Natural killer cell (primary cell): ENCODE measurements at regions not wholly inside any gene's neighbourhood (a gene's known extent, or its start where the extent isn't known, plus 50 kb on each side); places are given as distances from the start of the nearest gene placed in this dataset.

Experiments used
- ATAC-seq, 3 donors: fragments of 150-1000 bp in 2 of 3; fragments of 200-7000 bp in 1 of 3; cut with Tn5 transposase; 1 replicate in 1 of 3; 2 replicates in 2 of 3; pipeline ENCODE4 v1.10.0; 2021; ENCODE audit warnings: mild to moderate bottlenecking in 2 of 3, moderate library complexity in 2 of 3
- DNase-seq, 2 donors: peaks; one replicate each; pipeline versions ENCODE4 v3.0.0 to v3.0.0-alpha.2; 2013 to 2021; ENCODE audit warnings: mixed read lengths in 1 of 2
- H3K27ac ChIP-seq: one replicate; pipeline ENCODE4 v1.5.1; 2013; ENCODE audit warnings: mild to moderate bottlenecking, low read length
- H3K27me3 ChIP-seq: one replicate; pipeline ENCODE4 v1.6.1; 2013; ENCODE audit warnings: low read length; ENCODE audit not compliant: control insufficient read depth, insufficient read depth
- H3K36me3 ChIP-seq: one replicate; pipeline ENCODE4 v1.6.1; 2013; ENCODE audit warnings: low read length; ENCODE audit not compliant: control insufficient read depth, insufficient read depth
- H3K4me1 ChIP-seq: one replicate; pipeline ENCODE4 v1.6.1; 2013; ENCODE audit warnings: low read length; ENCODE audit not compliant: control insufficient read depth, insufficient read depth
- H3K4me3 ChIP-seq: one replicate; pipeline ENCODE4 v1.5.1; 2013; ENCODE audit warnings: low read length
- H3K9me3 ChIP-seq: one replicate; pipeline ENCODE4 v1.6.1; 2013; ENCODE audit warnings: low read length; ENCODE audit not compliant: control insufficient read depth, insufficient read depth
- H3K27ac Mint-ChIP-seq, 2 donors: one replicate each; pipeline ENCODE4 v1.8.0; 2022; ENCODE audit warnings: mild to moderate bottlenecking in 2 of 2, mixed read lengths in 2 of 2, moderate library complexity in 1 of 2
- H3K27me3 Mint-ChIP-seq, 2 donors: one replicate each; pipeline ENCODE4 v1.8.0; 2022; ENCODE audit warnings: low read depth in 2 of 2, mixed read lengths in 2 of 2
- H3K36me3 Mint-ChIP-seq: one replicate; pipeline ENCODE4 v1.8.0; 2022; ENCODE audit warnings: mixed read lengths
- H3K4me1 Mint-ChIP-seq, 2 donors: one replicate each; pipeline ENCODE4 v1.8.0; 2022; ENCODE audit warnings: mixed read lengths in 2 of 2
- H3K4me3 Mint-ChIP-seq: one replicate; pipeline ENCODE4 v1.8.0; 2022; ENCODE audit warnings: mild to moderate bottlenecking, moderate library complexity, mixed read lengths
- H3K9me3 Mint-ChIP-seq, 2 donors: one replicate each; pipeline ENCODE4 v1.8.0; 2022; ENCODE audit warnings: mixed read lengths in 2 of 2
- WGBS: methylation state at CpG from one replicate; pipeline ENCODE4 v1.1.7; 2013; ENCODE audit warnings: missing lambda C conversion rate; ENCODE audit not compliant: insufficient coverage; 5-methylcytosine and 5-hydroxymethylcytosine counted together
- intact Hi-C: fragments of 100-400 bp; cut with micrococcal nuclease; formaldehyde crosslinking; loops from one replicate; pipeline ENCODE4 v1.14.2; 2022
- TF ChIP-seq, protein P1 (sequence below): fragments of 200-600 bp; IDR thresholded peaks from one replicate; pipeline ENCODE4 v1.8.0; 2022; ENCODE audit warnings: antibody characterized with exemption

DNA sequence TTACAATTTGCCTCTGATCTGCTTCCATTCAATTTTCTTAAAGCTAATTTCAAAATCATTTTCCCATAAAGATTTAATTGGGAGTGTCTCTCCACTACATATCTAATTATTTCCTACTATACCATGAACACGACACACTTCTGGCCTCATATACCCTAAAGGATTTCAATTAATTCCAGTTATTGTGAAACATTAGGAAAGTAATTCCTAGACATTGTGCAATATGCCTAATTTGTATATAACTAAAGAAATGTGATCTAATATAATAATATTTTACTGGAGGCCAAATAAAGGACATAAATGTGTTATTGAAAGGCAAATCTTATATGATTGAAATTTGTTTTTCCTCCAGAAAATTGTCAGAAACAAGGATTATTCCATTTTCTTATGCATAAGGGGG lies 727.2 kb upstream of the ADGRL2 start:
- H3K4me1 Mint-ChIP-seq, result no peaks in the 10 kb centered on the region
- H3K4me3 Mint-ChIP-seq, result no peak overlapping the region
- no peaks in the 10 kb centered on the region for H3K27me3 Mint-ChIP-seq
- TF ChIP-seq, protein P1, sequence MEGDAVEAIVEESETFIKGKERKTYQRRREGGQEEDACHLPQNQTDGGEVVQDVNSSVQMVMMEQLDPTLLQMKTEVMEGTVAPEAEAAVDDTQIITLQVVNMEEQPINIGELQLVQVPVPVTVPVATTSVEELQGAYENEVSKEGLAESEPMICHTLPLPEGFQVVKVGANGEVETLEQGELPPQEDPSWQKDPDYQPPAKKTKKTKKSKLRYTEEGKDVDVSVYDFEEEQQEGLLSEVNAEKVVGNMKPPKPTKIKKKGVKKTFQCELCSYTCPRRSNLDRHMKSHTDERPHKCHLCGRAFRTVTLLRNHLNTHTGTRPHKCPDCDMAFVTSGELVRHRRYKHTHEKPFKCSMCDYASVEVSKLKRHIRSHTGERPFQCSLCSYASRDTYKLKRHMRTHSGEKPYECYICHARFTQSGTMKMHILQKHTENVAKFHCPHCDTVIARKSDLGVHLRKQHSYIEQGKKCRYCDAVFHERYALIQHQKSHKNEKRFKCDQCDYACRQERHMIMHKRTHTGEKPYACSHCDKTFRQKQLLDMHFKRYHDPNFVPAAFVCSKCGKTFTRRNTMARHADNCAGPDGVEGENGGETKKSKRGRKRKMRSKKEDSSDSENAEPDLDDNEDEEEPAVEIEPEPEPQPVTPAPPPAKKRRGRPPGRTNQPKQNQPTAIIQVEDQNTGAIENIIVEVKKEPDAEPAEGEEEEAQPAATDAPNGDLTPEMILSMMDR, result no peak
- intact Hi-C loops, result no loop called here
- DNase-seq, result no peak
- H3K9me3 Mint-ChIP-seq, result peaks cover 16 to 22% of the 10 kb centered on the region in 2 donors
- Histone ChIP-seq H3K9me3 (no peaks in the 10 kb centered on the region), H3K27me3 (no peaks in the 10 kb centered on the region), H3K36me3 (no peaks in the 10 kb centered on the region), H3K4me1 (no peaks in the 10 kb centered on the region), H3K27ac (no peak overlapping the region), H3K4me3 (no peak overlapping the region)
- no peak for ATAC-seq
- WGBS, result no CpG with 5 or more reads among the region's 1 CpG
- peaks cover 7% of the 10 kb centered on the region for H3K36me3 Mint-ChIP-seq
- no peak overlapping the region for H3K27ac Mint-ChIP-seq

DNA sequence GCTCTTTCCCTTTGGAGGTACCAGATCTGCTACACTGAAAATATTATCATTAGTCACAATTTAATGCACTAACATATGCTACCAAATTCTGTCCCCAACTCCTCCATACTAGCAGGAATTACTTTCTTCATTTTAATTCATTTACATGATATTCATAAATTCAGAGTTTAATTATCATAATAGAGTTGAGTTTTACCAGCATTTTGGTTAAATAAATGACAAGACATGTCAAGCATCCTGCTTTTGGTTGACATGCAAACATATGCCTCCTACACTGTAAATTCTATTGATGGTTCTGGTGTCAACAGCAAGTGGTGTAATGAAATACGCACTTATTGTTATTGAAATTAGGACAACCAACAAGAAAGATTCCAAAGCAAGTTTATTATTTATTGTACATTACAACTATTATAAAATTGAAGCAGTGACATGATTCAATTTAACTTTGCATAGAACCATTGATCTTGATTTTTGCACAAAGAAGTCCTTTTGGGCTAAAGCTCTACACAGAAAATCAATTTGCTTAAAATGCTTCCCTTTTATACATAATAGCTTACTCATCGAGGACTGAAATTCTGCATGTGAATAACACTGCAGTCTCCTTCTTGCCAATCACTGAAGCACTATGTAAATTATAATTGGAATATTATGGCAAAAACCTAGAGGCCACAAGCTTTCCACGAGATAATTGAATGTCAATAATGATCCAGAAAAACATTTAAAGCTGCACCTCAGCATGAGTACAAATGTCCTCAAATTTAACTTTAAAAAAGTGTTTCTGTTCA lies 728.6 kb upstream of the ADGRL2 start:
- Histone ChIP-seq H3K9me3 (no peaks in the 10 kb centered on the region), H3K27me3 (no peaks in the 10 kb centered on the region), H3K4me3 (no peak overlapping the region), H3K27ac (no peak overlapping the region), H3K36me3 (no peaks in the 10 kb centered on the region), H3K4me1 (no peaks in the 10 kb centered on the region)
- Mint-ChIP-seq H3K4me3 (no peak overlapping the region), H3K27me3 (no peaks in the 10 kb centered on the region), H3K9me3 (peaks cover 20 to 24% of the 10 kb centered on the region in 2 donors), H3K27ac (no peak overlapping the region), H3K36me3 (peaks cover 7% of the 10 kb centered on the region), H3K4me1 (no peaks in the 10 kb centered on the region)
- WGBS, result 89% methylated on average over 1 of the region's 3 CpGs
- intact Hi-C loops, result no loop called here
- ATAC-seq, result no peak
- TF ChIP-seq, protein P1, result no peak
- DNase-seq, result no peak

DNA sequence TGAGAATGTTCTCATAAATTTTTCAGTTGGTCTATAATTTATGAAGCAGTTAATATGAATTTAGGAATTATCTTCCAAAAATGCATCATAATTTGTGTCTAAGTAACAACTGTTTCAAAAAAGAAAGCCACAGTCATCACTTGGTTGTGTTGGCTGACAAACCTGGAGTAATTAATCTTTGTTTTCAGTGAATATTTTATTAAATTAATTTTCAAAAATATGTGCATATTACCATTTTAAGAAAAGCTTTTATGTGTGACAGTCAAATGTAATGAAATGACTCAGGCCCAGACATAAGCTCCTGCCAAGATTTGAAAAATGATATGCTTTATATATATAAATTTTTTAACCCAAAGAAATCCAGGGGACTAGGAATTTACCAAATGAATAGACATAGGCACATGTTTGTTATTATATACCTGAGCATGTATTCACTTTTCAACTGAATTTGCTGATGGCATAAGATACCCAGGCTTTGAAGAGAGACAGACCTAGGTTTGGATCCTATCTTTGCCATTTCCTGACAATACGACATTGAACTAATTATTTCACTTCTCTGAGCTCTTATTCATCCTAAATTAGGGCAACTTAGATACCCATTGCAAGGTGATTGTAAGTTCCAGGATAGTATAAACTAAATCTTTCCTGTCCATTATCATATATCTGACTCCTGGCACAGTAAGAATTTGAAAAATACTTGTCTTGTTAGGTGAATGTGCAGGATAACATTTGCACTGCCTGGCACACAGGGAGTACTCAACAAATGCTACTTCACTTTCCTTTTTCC lies 729.5 kb upstream of the ADGRL2 start:
- no peaks in the 10 kb centered on the region for H3K27me3 Mint-ChIP-seq
- Histone ChIP-seq H3K27me3 (no peaks in the 10 kb centered on the region), H3K36me3 (no peaks in the 10 kb centered on the region), H3K4me3 (no peak overlapping the region), H3K4me1 (no peaks in the 10 kb centered on the region), H3K27ac (no peak overlapping the region), H3K9me3 (no peaks in the 10 kb centered on the region)
- no peak overlapping the region for H3K4me3 Mint-ChIP-seq
- no peaks in the 10 kb centered on the region for H3K4me1 Mint-ChIP-seq
- H3K36me3 Mint-ChIP-seq, result peaks cover 7% of the 10 kb centered on the region
- intact Hi-C loops, result no loop called here
- no peak overlapping the region for H3K27ac Mint-ChIP-seq
- 83% methylated on average over 1 of the region's 1 CpG for WGBS
- ATAC-seq (no peak), DNase-seq (no peak)
- H3K9me3 Mint-ChIP-seq, result peaks cover 20 to 26% of the 10 kb centered on the region in 2 donors
- TF ChIP-seq, protein P1, result no peak
